CD4-positive, alpha-beta memory T cell (primary cell): ENCODE measurements at regions not wholly inside any gene's neighbourhood (a gene's known extent, or its start where the extent isn't known, plus 50 kb on each side); places are given as distances from the start of the nearest gene placed in this dataset.

Source experiments
- CTCF ChIA-PET: fragments of 350-600 bp; sonication (Branson Sonifier 250); formaldehyde crosslinking; loops from one replicate; lab custom pipeline; 2021; ENCODE audit warnings: inconsistent platforms; ENCODE audit not compliant: partially characterized antibody; lab: Charles Lee
- POLR2A ChIA-PET: fragments of 350-600 bp; sonication (Branson Sonifier 250); formaldehyde crosslinking; loops from one replicate; lab custom pipeline; 2021; ENCODE audit not compliant: partially characterized antibody; lab: Charles Lee
- DNase-seq, 5 donors: peaks; one replicate each; pipeline versions ENCODE4 v3.0.0 to v3.0.0-alpha.2; 2020 to 2022; ENCODE audit warnings: mixed read lengths in 1 of 5
- H3K27ac ChIP-seq: one replicate; pipeline ENCODE4 v1.7.0; 2013; ENCODE audit warnings: low read depth, low read length
- H3K27me3 ChIP-seq: 2 replicates; pipeline ENCODE4 v1.7.0; 2013; ENCODE audit warnings: mild to moderate bottlenecking, low read length, moderate library complexity; ENCODE audit not compliant: insufficient read depth
- H3K36me3 ChIP-seq: 2 replicates; pipeline ENCODE4 v1.7.0; 2013; ENCODE audit warnings: mild to moderate bottlenecking, low read length, moderate library complexity; ENCODE audit not compliant: insufficient read depth
- H3K4me1 ChIP-seq: 2 replicates; pipeline ENCODE4 v1.7.0; 2013; ENCODE audit warnings: mild to moderate bottlenecking, low read length, moderate library complexity; ENCODE audit not compliant: insufficient read depth
- H3K4me3 ChIP-seq, 2 donors: one replicate each; pipeline ENCODE4 v1.7.0; 2013; ENCODE audit warnings: low read length in 2 of 2, mild to moderate bottlenecking in 1 of 2
- H3K9me3 ChIP-seq, 2 donors: one replicate each; pipeline ENCODE4 v1.7.0; 2013; ENCODE audit warnings: low read length in 2 of 2, control low read depth in 1 of 2; ENCODE audit not compliant: control insufficient read depth in 1 of 2
- H3K27ac Mint-ChIP-seq, 7 donors: one replicate each; pipeline ENCODE4 v1.8.0; 2020 to 2021; ENCODE audit warnings: mixed read lengths in 7 of 7, mild to moderate bottlenecking in 6 of 7, inconsistent platforms in 3 of 7, moderate library complexity in 3 of 7
- H3K27me3 Mint-ChIP-seq, 2 donors: one replicate each; pipeline ENCODE4 v1.8.0; 2020 to 2021; ENCODE audit warnings: mixed read lengths in 2 of 2
- H3K36me3 Mint-ChIP-seq, 2 donors: one replicate each; pipeline ENCODE4 v1.8.0; 2020 to 2021; ENCODE audit warnings: mixed read lengths in 2 of 2, inconsistent platforms in 1 of 2, mild to moderate bottlenecking in 1 of 2
- H3K4me1 Mint-ChIP-seq, 4 donors: one replicate each; pipeline ENCODE4 v1.8.0; 2020 to 2021; ENCODE audit warnings: mixed read lengths in 4 of 4, mild to moderate bottlenecking in 1 of 4
- H3K4me3 Mint-ChIP-seq, 8 donors: one replicate each; pipeline ENCODE4 v1.8.0; 2020 to 2021; ENCODE audit warnings: mixed read lengths in 8 of 8, mild to moderate bottlenecking in 7 of 8, moderate library complexity in 6 of 8, inconsistent platforms in 3 of 8
- H3K9me3 Mint-ChIP-seq, 8 donors: one replicate each; pipeline ENCODE4 v1.8.0; 2020 to 2021; ENCODE audit warnings: mixed read lengths in 8 of 8, mild to moderate bottlenecking in 5 of 8, inconsistent platforms in 3 of 8, moderate library complexity in 1 of 8
- intact Hi-C: fragments of 100-400 bp; cut with micrococcal nuclease; formaldehyde crosslinking; loops from one replicate; pipeline ENCODE4 v1.15.1; 2023

GRCh38 chr2:129728035-129728972 is 251.2 kb upstream of the RAB6C start:
- H3K27ac Mint-ChIP-seq = no peak overlapping the region
- H3K9me3 Mint-ChIP-seq = peaks cover 0 to 2% (median 0%) of the 10 kb centered on the region in 8 donors
- H3K27me3 Mint-ChIP-seq = no peaks in the 10 kb centered on the region
- no peaks in the 10 kb centered on the region for H3K4me1 Mint-ChIP-seq
- H3K36me3 Mint-ChIP-seq = no peaks in the 10 kb centered on the region
- no peaks in the 10 kb centered on the region for H3K36me3 ChIP-seq
- intact Hi-C loops = no loop called here
- H3K4me3 ChIP-seq = no peak overlapping the region
- DNase-seq = no peak
- no peak overlapping the region for H3K4me3 Mint-ChIP-seq
- ChIA-PET CTCF (no interaction called here), POLR2A (no interaction called here)
- no peak overlapping the region for H3K27ac ChIP-seq
- H3K9me3 ChIP-seq = no peaks in the 10 kb centered on the region
- no peaks in the 10 kb centered on the region for H3K27me3 ChIP-seq
- no peaks in the 10 kb centered on the region for H3K4me1 ChIP-seq

DNA sequence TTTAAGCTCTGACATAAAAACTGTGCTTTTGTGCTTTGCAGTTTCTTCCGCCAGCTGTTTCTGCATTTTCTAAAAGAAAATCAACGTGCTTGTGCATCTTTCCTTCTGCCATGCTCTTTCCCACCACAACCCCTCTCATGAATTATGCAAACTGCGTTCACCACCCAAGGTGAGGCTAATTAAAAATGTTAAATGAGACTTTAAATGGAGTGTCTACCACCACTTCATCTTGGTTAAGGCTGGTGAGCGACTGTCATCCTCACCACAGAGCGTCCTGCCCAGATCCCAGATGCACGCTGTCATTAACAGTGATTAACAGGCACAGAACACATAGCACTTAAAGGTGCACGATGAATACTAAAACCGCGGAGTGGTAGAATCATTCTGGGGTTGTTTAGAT is 250.5 kb upstream of the RAB6C start:
- ChIA-PET POLR2A (no interaction called here), CTCF (no interaction called here)
- Histone ChIP-seq H3K36me3 (no peaks in the 10 kb centered on the region), H3K4me1 (no peaks in the 10 kb centered on the region), H3K27me3 (no peaks in the 10 kb centered on the region), H3K4me3 (no peak overlapping the region), H3K9me3 (no peaks in the 10 kb centered on the region), H3K27ac (no peak overlapping the region)
- intact Hi-C loops = no loop called here
- no peak for DNase-seq
- Mint-ChIP-seq H3K9me3 (peaks cover 0 to 2% (median 0%) of the 10 kb centered on the region in 8 donors), H3K36me3 (no peaks in the 10 kb centered on the region), H3K4me1 (no peaks in the 10 kb centered on the region), H3K4me3 (no peak overlapping the region), H3K27ac (no peak overlapping the region), H3K27me3 (no peaks in the 10 kb centered on the region)

- H3K27ac Mint-ChIP-seq = no peak overlapping the region
- DNase-seq = no peak
- Histone ChIP-seq H3K36me3 (no peaks in the 10 kb centered on the region), H3K9me3 (no peaks in the 10 kb centered on the region), H3K4me1 (no peaks in the 10 kb centered on the region), H3K27ac (no peak overlapping the region), H3K4me3 (no peak overlapping the region), H3K27me3 (no peaks in the 10 kb centered on the region)
- intact Hi-C loops = no loop called here
- H3K4me1 Mint-ChIP-seq = no peaks in the 10 kb centered on the region
- H3K27me3 Mint-ChIP-seq = no peaks in the 10 kb centered on the region
- CTCF ChIA-PET = interaction anchor here (0.7 kb wide), 1 partner anchor 10 kb away, joined by 3 read pairs; no protein-coding TSS in a partner anchor
- POLR2A ChIA-PET = no interaction called here
- no peaks in the 10 kb centered on the region for H3K36me3 Mint-ChIP-seq
- no peak overlapping the region for H3K4me3 Mint-ChIP-seq
- H3K9me3 Mint-ChIP-seq = peaks cover 0 to 2% (median 0%) of the 10 kb centered on the region in 8 donors
These were observed 249.8 kb upstream of the RAB6C start for GRCh38 chr2:129729646-129730045.

GRCh38 chr2:129730979-129731378 is 248.5 kb upstream of the RAB6C start:
- ChIA-PET POLR2A (no interaction called here), CTCF (no interaction called here)
- Mint-ChIP-seq H3K4me1 (no peaks in the 10 kb centered on the region), H3K4me3 (no peak overlapping the region), H3K27me3 (no peaks in the 10 kb centered on the region), H3K9me3 (peaks cover 0 to 2% (median 0%) of the 10 kb centered on the region in 8 donors), H3K36me3 (no peaks in the 10 kb centered on the region), H3K27ac (no peak overlapping the region)
- intact Hi-C loops = no loop called here
- H3K9me3 ChIP-seq = no peaks in the 10 kb centered on the region
- no peak for DNase-seq
- no peaks in the 10 kb centered on the region for H3K36me3 ChIP-seq
- no peaks in the 10 kb centered on the region for H3K27me3 ChIP-seq
- H3K4me1 ChIP-seq = no peaks in the 10 kb centered on the region
- no peak overlapping the region for H3K4me3 ChIP-seq
- no peak overlapping the region for H3K27ac ChIP-seq

DNA sequence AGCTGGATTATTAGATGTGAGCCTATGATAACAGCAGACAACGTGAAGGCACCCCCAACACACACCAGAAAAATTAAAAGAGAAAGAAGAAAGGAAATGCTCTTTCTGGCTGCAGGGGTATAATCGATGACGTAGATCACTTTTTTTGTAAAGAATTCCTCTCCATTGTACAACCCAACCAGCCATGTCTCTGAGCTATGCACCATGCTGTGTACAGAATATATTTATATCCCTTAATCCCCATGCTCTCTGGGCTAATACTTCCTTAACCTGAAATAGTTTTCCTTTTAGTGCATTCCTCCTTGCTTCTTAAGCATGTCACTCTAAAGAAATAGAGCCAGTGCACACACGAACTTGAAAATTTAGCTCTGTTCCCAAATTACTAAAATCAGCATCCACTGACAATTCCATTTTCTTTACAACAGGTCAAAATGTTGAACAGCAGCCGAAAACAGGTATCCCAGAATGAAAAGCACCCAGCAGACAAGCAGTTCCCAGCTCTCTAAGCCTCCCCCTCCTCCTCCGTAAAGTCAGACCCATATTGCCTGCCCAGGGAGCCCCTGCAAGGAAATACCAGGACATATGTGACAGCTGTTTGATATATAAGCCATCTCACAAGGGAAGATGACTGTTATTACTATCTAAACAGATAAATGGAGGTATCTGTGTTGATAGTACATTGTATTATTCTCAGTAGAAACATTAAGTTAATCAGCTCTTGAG is 247.4 kb upstream of the RAB6C start:
- CTCF ChIA-PET = no interaction called here
- intact Hi-C loops = no loop called here
- H3K27me3 Mint-ChIP-seq = no peaks in the 10 kb centered on the region

DNA sequence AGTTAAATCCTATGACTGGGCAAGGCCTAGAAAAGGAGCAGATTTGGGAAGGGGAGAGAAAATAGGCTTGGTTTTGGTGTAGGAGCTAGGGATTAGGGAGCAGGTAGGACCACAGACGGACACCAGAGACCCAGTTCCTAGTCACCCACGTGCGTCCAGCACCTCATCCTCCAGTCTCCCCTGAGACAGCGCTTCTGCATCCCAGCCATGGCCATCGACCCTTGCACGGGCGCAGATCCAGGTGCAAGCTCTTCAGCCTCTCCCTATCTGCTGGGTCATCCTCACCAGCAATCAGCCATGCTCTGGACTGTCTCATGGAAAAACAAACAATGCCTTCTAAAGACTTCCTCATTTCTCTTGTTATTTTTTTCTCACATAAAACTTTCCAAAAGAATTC is 246.8 kb upstream of the RAB6C start:
- no peaks in the 10 kb centered on the region for H3K9me3 ChIP-seq
- no peaks in the 10 kb centered on the region for H3K36me3 ChIP-seq
- H3K4me3 ChIP-seq = no peak overlapping the region
- Mint-ChIP-seq H3K27me3 (no peaks in the 10 kb centered on the region), H3K4me1 (no peaks in the 10 kb centered on the region), H3K4me3 (no peak overlapping the region), H3K36me3 (no peaks in the 10 kb centered on the region), H3K27ac (no peak overlapping the region), H3K9me3 (no peaks in the 10 kb centered on the region)
- H3K4me1 ChIP-seq = no peaks in the 10 kb centered on the region
- CTCF ChIA-PET = no interaction called here
- no peak for DNase-seq
- H3K27ac ChIP-seq = no peak overlapping the region
- H3K27me3 ChIP-seq = no peaks in the 10 kb centered on the region
- intact Hi-C loops = no loop called here
- POLR2A ChIA-PET = no interaction called here

More for the DNA sequence above, 247.4 kb upstream of the RAB6C start:
- H3K27ac ChIP-seq = no peak overlapping the region
- POLR2A ChIA-PET = no interaction called here
- H3K27ac Mint-ChIP-seq = no peak overlapping the region
- no peaks in the 10 kb centered on the region for H3K36me3 ChIP-seq
- H3K27me3 ChIP-seq = no peaks in the 10 kb centered on the region
- H3K4me1 Mint-ChIP-seq = no peaks in the 10 kb centered on the region
- no peak overlapping the region for H3K4me3 ChIP-seq
- no peak for DNase-seq
- no peaks in the 10 kb centered on the region for H3K9me3 ChIP-seq
- peaks cover 0 to 2% (median 0%) of the 10 kb centered on the region in 8 donors for H3K9me3 Mint-ChIP-seq
- H3K4me3 Mint-ChIP-seq = no peak overlapping the region
- H3K36me3 Mint-ChIP-seq = no peaks in the 10 kb centered on the region
- H3K4me1 ChIP-seq = no peaks in the 10 kb centered on the region

GRCh38 chr2:129733041-129733440 is 246.4 kb upstream of the RAB6C start:
- ChIA-PET POLR2A (no interaction called here), CTCF (no interaction called here)
- H3K27ac ChIP-seq = no peak overlapping the region
- H3K4me3 Mint-ChIP-seq = no peak overlapping the region
- no peaks in the 10 kb centered on the region for H3K27me3 Mint-ChIP-seq
- intact Hi-C loops = no loop called here
- no peaks in the 10 kb centered on the region for H3K4me1 ChIP-seq
- no peaks in the 10 kb centered on the region for H3K36me3 Mint-ChIP-seq
- no peaks in the 10 kb centered on the region for H3K4me1 Mint-ChIP-seq
- no peaks in the 10 kb centered on the region for H3K9me3 ChIP-seq
- H3K36me3 ChIP-seq = no peaks in the 10 kb centered on the region
- H3K4me3 ChIP-seq = no peak overlapping the region
- no peak for DNase-seq
- no peaks in the 10 kb centered on the region for H3K27me3 ChIP-seq
- H3K9me3 Mint-ChIP-seq = peaks cover 0 to 1% (median 0%) of the 10 kb centered on the region in 8 donors
- no peak overlapping the region for H3K27ac Mint-ChIP-seq
